Inflammatory macrophage treated with lipopolysaccharide for 1 hour (primary cell): ENCODE measurements at regions not wholly inside any gene's neighbourhood (a gene's known extent, or its start where the extent isn't known, plus 50 kb on each side); places are given as distances from the start of the nearest gene placed in this dataset.
"Not testable (repeated sequence)": the region's sequence is repeated elsewhere in the genome, so short reads cannot be mapped to it uniquely, and the experiment has no call there.

Source experiments
- DNase-seq, 2 donors: peaks; one replicate each; pipeline ENCODE4 v3.0.0-alpha.2; 2020 to 2022

DNA sequence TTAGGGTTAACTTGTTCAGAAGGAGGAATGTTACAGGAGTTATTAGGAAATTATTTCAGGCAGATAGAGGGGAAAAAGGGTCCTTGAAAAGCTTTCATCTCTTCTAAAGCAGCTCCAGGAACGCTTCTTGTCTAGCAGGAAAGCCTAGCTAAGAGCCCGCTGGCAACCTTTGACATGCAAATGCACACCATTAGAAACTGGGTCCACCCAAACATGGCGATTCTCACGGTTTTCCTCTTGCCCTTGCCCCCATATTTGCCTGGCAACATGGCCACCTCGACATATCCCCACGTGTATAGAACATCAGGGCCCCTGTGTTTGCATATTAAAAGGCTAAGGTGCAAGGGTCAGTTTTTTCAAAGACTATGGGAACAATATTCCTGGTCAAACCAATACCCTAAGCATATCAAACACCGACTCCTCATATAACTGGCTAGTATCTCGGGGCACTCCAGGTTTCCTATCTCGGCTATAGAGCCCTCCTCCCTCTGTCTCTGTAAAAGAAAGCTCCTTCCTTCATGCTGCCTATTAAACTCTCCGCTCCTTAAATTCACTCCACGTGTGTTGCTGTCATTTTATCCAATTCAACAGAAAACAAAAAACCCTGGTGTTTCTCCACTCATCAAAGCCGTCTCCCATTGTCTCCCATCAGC is 268.9 kb upstream of the HSFY2 start:
- DNase-seq: no peak

DNA sequence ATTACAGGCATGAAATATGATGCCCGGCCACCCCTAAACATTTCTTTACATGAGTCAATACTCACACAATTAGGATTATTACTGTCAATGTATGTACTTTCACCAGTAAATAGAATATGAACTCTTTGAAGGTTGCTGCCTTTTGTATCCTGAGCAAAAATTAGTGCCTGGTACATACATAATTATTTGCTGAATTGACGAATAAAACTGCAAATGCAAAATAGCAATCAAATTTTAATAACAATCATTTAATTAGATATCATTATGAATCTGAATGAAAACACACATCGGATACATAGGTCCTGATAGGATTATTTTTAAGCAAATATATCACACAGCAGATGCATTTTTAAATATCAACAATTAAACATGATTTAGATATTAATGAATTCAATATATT is 253.1 kb upstream of the HSFY2 start:
- DNase-seq: no peak

DNA sequence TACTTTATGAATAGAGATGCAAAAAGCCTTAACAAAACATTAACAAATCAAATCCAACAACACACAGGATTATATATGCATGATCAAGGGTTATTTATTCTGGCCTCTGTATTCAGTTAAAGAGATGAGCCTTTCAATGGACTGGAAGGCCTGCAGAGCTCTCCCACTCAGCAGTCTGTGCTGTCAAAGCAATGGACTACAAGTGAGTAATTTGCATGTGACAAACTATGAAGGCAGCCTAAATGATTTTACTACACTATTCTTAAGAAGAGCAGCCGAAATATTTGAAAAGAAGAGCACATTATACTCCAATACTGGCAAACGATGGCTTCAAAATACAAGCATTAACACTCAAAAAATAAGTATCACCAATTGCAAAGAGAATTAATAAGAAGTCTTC is 250.4 kb upstream of the HSFY2 start:
- peak in 1 of 2 donors; percentile 5 for DNase-seq

DNA sequence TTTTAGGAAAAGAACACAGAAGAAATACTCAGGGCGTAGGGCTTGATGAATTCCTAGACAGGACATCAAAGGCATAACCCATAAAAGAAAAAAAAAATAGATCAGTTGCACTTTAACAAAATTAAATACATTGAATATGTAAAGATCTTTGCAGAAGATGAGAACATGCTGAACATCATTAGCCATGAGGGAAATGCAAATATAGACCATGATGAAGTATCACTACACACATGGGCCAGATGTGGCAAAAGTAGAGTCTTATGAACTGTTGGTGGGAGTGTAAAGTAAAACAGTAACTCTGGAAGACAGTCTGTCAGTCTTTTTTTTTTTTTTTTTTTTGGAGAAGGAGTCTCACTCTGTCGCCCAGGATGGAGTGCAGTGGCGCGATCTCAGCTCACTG is 246.7 kb upstream of the HSFY2 start:
- no peak for DNase-seq

DNA sequence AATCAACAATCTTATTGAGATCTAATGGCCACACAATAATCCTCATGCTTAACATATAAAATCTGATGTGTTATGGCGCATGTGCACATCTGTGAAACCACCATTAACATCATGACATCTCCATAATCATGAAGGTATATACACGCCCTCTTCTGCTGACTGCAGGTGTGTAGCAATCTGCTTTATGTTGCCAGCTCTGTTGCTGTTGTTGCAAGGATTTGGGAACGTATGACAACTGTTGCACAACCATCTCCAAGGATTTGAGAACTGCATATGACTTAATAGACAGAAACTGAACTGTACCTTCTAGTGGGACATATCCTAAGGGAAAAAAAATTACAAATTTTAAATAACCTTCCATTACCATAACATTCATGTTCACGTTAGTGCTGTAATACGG is 243.5 kb upstream of the HSFY2 start:
- DNase-seq: no peak

DNA sequence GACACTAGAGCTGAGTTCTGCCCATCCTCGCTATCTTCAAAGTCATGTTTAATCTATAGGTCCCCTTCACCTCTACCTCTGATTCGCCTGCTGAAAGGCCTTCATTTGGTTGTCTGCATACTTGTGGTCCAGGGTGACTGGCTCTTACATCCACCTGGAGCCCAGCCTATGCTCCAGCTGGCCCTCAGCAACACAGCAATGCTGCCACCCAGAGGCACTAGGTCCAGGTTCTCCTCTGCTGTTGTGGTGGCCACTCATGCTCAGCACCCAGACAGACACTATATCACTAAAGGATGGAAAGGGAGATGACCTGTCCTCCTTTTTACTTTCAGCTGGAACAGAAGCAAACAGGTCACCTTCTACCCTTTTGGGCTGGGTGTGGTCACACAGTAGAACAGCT is 242.3 kb upstream of the HSFY2 start:
- no peak for DNase-seq

DNA sequence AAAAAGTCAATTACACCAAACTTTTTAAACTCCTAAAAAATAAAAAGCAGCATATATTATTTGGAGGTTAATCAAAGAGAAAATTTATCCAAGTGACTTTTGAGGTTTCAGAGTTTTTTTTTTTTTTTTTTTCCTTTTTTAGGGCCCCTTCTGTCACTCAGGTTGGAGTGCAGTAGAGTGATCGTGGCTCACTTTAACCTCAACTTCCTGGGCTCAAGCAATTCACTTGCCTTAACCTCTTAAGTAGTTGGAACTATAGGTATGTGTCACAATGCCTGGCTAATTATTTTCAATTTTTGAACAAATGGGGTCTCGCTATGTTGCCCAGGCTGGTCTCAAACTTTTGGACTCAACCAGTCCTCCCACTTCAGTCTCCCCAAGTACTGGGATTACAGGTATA is 241.7 kb upstream of the HSFY2 start:
- no peak for DNase-seq

DNA sequence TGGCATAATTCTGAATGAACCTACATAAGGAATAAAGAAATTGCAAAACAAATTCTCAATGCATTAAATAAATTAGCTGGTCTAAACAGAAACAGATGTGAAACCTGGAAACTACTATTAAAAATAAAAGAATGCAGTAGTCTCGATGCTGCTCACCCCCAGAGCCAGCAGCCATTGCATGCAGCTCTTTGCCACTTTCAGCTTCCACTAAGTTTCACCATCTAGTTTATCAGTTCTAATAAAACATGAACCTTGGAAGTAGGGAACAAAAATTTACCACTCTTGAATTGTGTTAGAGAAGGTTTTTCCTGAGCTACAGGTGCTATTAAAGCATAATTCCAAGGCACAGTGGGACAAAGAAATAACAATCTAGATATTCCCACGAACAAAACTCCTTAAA is 239.4 kb upstream of the HSFY2 start:
- DNase-seq: no peak

DNA sequence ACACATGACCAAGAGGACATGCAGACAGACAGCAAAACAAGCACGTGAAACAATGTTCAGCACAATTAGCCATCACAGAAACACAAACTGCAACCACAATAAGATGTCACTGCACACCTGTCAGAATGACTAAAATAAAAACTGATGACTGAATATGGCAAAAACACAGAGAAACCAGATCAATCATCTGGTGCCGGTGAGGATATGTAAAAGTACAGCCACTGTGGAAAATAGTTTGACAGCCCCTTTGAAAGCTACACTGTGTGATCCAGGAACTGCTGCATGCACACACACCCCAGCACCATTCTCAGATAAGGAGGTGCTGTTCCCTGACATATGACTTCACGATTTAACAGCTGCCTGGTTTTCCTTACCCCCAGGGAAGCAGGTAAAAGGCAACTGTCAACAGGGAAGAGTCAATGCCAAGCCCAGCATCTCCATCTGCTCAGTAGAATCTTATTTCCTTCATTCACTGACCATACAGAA is 238.1 kb upstream of the HSFY2 start:
- no peak for DNase-seq

DNA sequence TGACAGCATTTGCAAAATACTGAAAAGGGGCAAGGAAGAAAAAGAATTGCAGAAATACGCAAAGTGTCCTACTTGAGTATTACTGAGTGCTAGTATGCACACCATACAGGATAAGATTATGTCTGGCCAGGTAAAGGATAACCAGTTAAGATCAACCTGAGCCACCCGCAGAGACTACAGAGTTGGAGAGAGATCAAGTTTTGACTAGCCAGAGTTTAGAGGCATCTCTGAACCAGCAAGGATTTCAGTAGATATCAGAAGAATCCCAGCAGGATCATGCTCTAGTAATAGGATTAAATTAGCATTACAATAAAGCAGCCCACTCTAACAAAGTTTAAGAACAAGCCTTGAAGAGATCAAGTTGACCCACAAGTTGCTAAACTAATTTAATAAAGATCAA is 232.7 kb upstream of the HSFY2 start:
- no peak for DNase-seq

DNA sequence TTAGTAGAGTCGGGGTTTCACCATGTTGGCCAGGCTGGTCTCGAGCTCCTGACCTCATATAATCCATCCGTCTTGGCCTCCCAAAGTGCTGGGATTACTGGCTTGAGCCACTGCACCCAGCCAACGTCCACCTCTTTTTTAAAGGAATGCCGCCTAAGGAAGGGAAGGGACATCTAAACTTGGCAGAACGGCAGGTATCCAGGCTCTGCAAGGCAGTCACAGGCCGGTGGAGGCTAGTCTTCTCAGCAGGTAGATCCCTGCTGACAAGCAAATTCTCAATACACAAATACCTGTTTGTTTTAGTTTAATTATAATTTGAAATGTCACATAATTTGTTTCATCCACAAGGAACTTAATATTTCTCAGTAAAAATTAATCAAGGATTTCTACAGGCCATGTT is 232.0 kb upstream of the HSFY2 start:
- no peak for DNase-seq

DNA sequence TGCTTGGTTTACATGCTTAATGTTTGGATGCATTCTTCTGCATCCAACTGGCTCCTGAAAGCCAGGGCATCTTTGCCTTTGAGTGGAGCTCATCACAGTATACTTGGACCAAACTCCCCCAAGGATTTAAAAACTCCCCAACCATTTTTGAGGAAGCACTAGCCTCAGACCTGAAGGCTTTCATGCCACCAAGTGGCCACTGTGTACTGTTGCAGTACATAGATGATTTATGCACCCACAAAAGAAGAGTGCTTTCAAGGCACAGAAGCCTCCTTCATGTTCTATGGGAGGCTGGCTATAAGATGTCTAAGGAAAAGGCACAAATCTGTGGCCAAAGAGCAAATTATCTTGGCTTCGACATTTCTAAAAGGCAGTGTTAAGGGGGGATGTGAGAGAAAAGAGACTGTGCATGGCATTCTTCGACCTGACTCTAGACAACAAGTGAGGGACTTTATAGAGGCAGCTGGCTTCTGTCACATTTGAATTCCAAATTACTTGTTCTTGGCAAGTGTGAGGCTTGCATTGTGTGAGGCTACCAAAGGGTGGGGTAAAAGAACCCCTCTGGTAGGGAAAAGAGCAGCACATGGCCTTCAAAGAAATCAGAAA is 224.2 kb upstream of the HSFY2 start:
- DNase-seq: no peak

DNA sequence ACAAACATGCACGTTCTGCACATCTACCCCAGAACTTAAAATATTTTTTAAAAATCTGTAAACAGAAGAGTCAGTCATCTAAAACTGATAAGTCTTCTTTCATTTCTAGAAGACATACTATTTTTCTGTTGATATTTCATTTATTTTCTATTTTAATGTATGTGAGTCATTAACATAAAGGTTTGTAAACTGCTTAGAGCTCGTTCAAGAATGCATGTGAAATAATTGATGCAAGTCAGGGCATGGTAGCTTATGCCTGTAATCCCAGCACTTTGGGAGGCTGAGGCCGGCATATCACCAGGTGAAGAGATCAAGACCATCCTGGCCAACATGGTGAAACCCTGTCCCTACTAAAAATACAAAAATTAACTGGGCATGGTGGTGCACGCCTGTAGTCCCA is 219.9 kb upstream of the HSFY2 start:
- DNase-seq: no peak

DNA sequence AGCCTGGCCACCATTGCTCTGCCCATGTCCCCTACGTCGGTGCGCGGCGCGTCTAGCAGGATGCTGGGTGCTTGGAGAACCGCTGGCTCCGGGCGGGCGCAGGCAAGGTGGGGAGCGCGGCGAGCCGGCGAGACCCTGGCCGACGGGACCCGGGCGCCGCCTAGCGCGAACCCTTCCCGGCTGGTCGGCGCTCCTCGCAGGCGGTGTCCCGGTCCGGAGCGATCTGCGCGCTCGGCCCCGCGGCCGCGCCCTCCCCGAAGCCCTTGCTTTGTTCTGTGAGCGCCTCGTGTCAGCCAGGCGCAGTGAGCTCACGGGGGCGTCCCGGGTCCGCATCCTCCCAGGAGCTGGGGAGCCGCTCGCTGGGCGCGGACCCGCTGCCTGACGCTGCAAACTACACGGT is 219.1 kb upstream of the HSFY2 start:
- DNase-seq: not testable (repeated sequence)

DNA sequence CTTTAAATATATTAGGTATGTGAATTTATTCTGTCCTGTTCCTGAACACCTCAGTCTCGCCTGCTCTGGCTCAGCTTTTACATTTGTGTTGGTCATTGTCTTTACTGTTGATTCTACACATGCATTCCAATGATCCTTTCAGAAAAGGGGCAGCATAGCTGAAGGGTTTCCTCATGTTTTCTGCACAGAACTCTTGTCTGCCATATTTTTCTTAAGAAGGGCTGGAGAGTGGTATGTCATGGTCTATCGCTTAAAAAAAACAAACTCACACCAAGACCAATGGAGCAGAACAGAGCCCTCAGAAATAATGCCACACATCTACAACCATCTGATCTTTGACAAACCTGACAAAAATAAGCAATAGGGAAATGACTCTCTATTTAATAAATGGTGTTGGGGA is 215.8 kb upstream of the HSFY2 start:
- DNase-seq: no peak

DNA sequence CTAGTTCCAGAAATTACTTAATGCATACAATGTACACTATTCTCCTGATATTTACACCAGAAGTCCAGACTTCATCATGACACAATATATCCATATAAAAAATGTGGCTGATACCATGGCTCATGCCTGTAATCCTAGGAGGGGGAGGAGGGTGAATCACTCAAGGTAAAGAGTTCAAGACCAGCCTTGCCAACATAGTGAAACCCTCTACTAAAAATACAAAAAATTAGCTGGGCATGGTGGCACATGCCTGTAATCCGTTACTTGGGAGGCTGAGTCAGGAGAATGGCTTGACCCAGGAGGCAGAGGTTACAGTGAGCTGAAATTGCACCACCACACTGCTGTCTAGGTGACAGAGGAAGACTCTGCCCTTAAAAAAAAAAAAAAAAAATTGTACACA is 192.5 kb upstream of the HSFY2 start:
- no peak for DNase-seq

DNA sequence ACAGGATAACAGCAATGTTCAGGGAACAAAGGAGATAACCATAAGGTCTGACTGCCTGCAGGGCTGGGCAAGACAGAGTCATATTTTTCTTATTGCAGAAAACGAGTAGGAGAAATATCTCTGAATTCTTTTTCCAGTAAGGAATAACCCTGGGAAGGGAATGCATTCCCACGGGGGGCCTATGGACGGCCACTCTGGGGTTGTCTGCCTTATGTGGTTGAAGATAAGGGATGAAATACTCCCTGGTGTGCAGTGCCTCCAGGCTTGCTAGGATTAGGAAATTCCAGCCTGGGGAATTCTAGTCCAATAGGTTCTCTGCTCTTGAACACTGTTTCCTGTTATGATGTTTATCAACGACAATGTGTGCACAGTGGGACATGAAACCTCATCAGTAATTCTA is 185.3 kb upstream of the HSFY2 start:
- no peak for DNase-seq

DNA sequence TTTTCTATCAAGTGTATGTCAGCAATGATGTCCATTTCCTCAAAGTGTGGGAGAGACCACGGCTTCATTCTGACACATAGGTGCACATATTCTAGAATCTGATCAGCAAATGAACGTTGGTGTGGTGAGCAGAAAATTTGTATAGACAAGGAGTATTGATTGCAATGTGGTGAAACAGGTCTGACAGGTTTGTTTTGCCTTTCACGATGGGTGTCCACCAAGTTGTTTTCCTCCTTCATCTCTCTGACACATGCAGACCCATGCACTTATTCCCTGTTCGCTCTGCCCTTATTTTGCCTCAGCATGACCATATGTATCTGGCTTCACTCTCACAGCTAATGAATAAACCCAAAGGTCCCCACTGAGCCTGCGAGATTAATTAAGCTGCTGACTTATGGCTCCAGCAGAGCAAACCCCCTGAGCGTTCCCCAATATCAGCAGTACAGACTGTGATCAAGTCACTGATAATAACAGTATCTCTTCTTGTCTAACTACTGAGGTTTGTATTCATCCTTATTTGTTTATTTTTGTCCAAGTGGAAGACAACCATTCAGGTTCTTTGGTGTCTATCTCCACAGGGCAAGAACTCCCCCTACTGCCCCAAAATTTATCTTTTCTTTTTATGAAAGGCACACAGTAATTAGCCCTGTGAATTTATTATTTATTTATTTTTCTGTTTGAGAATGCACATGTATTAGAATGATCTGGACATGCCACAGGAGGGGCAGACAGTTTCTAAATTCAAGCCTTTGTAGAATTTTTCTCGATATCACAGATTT is 178.3 kb upstream of the HSFY2 start:
- DNase-seq: no peak

DNA sequence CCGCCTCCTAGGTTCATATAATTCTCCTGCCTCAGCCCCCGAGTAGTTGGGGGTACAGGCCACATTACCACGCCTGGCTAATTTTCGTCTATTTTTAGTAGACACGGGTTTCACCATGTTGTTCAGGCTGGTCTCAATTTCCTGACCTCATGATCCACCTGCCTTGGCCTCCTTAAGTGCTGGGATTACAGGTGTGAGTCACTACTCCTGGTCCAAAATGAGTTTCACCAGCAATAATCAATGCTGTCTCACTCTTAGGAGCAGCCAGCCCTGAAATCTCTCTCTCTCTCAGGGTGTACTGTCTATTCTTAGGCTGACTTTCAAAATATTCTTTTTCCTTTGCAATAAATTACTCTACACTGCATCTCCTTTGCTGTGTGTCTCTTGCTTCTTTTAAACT is 177.5 kb upstream of the HSFY2 start:
- no peak for DNase-seq

DNA sequence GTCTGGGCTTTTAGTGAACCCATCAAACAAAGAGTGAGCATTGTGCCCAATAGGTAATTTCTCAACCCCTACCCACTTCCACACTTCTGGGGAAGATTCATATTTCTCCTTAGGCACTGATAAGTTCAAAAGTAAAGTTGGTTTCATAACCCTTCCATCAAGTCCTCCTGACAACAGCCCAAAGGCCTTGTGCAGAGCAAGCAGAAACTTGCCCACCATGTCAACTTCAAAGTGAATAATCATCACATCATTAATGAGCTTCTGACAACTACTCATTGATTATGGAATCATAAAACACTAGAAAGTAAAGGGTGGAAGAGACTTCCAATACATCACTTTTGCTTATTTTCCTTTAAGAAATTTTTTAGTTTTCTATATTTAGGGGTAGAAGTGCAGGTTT is 163.3 kb upstream of the HSFY2 start:
- no peak for DNase-seq

DNA sequence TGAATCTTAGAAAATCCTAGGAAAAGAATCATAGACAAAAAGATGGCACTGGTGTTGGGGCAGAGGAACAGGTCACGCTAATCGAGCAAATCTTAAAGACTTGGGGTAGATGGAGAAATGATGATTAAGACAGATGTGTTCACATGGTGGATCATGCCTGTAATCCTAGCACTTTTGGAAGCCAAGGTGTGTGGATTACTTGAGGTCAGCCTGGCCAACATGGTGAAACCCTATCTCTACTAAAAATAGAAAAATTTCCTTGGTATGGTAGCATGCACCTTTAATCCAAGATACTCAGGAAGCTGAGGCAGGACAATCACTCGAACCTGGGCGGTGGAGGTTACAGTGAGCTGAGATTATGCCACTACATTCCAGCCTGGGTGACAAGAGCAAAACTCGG is 145.7 kb upstream of the HSFY2 start:
- no peak for DNase-seq

DNA sequence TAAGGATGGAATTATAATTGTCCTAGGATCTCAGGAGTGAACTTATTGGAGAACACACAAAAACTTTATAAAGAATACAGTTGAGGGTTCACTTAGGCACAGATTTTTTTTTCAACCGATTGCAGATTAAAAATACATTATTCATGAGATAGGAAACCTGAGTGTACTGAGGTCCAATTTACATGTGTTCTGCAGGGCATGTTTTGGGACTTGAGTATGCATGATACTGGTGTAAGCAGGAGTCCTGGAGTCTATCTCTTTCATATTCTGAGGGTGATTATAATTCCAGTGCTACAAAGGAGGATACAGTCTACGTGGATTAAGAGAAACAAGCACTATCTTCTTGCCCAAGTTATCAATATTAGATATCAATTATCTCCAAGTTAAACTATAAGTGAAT is 139.3 kb upstream of the HSFY2 start:
- DNase-seq: no peak

DNA sequence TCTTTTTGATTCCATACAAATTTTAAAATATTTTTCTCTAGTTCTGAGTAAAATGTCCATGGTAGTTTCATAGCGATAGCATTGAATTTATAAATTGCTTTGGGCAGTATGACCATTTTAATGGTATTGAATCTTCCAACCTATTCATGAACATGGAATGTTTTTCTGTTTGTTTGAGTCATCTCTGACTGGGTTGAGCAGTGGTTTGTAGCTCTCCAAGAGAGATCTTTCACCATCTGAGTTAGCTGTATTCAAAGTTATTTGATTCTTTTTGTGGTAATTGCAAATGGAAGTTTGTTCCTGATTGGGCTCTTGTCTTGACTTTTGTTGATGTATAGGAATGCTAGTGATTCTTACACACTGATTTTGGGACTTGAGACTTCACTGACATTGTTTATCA is 136.3 kb upstream of the HSFY2 start:
- no peak for DNase-seq

DNA sequence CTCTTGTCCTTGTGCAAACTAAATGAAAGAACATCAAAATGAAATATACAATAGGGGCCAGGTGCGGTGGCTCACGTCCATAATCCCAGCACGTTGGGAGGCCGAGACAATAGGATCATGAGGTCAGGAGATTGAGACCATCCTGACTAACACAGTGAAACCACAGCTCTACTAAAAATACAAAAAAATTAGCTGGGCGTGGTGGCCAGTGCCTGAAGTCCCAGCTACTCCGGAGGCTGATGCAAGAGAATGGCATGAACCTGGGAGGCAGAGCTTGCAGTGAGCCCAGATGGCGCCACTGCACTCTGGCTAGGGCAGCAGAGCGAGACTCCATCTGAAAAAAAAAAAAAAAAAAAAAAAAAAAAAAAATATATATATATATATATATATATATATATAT is 132.7 kb upstream of the HSFY2 start:
- DNase-seq: not testable (repeated sequence)
